Astrocyte of the spinal cord (primary cell): ENCODE measurements at regions not wholly inside any gene's neighbourhood (a gene's known extent, or its start where the extent isn't known, plus 50 kb on each side); places are given as distances from the start of the nearest gene placed in this dataset.

Source experiments
- DNase-seq: peaks from one replicate; pipeline ENCODE4 v3.0.0; 2011; ENCODE audit warnings: low read depth, low spot score
- H3K4me3 ChIP-seq: 2 replicates; pipeline ENCODE4 v1.5.1; 2011; ENCODE audit warnings: low read depth, mild to moderate bottlenecking, low read length, moderate library complexity
- CTCF ChIP-seq: IDR thresholded peaks from 2 replicates; pipeline ENCODE4 v1.5.1; 2012; ENCODE audit warnings: low read depth, mild to moderate bottlenecking, low read length, inconsistent platforms
- in situ Hi-C: cut with HindIII; loops from 2 replicates; pipeline ENCODE4 v1.10.0; 2017; ENCODE audit warnings: low sequenced_read_pairs

GRCh38 chr16:35492225-35492624 lies 2032.8 kb downstream of the TP53TG3F start:
- no peak for TF ChIP-seq CTCF
- no peak for DNase-seq
- H3K4me3 ChIP-seq, result no peak overlapping the region
- in situ Hi-C loops, result no loop called here

- H3K4me3 ChIP-seq, result no peak overlapping the region
- no peak for DNase-seq
- TF ChIP-seq CTCF, result no peak
- in situ Hi-C loops, result no loop called here
Observed at GRCh38 chr16:35497399-35497798, 2038.0 kb downstream of the TP53TG3F start.

- DNase-seq, result no peak
- H3K4me3 ChIP-seq, result no peak overlapping the region
- TF ChIP-seq CTCF, result no peak
- in situ Hi-C loops, result no loop called here
Observed at GRCh38 chr16:35506018-35506897, 2046.8 kb downstream of the TP53TG3F start.

GRCh38 chr16:35506898-35507194 lies 2047.4 kb downstream of the TP53TG3F start:
- H3K4me3 ChIP-seq, result no peak overlapping the region
- DNase-seq, result no peak
- no peak for TF ChIP-seq CTCF
- in situ Hi-C loops, result no loop called here

GRCh38 chr16:35510701-35511100 lies 2051.3 kb downstream of the TP53TG3F start:
- in situ Hi-C loops, result no loop called here
- no peak for DNase-seq
- no peak for TF ChIP-seq CTCF
- no peak overlapping the region for H3K4me3 ChIP-seq

- in situ Hi-C loops, result no loop called here
- TF ChIP-seq CTCF, result no peak
- DNase-seq, result no peak
- no peak overlapping the region for H3K4me3 ChIP-seq
Observed at GRCh38 chr16:35516551-35516950, 2057.1 kb downstream of the TP53TG3F start.
